IMR-90 (cell line): ENCODE measurements at regions not wholly inside any gene's neighbourhood (a gene's known extent, or its start where the extent isn't known, plus 50 kb on each side); places are given as distances from the start of the nearest gene placed in this dataset.

ENCODE experiments used
- ATAC-seq: fragments of 200-7000 bp; cut with Tn5 transposase; 2 replicates; pipeline ENCODE4 v1.9.1; 2020; ENCODE audit warnings: low read depth, mild to moderate bottlenecking, moderate library complexity
- BruUV-seq: library from RNA; stranded (reverse); fragments of 400-500 nt; replicated peaks from 2 replicates; lab custom pipeline; 2021; lab: Mats Ljungman, UMichigan
- CTCF ChIA-PET: fragments of 300-600 bp; formaldehyde crosslinking; extraction: SDS; loops from one replicate; lab custom pipeline; 2021; ENCODE audit warnings: antibody characterized with exemption; lab: Yijun Ruan, JAX
- POLR2A ChIA-PET: fragments of 300-600 bp; sonication (Branson Sonifier 250); formaldehyde crosslinking; loops from one replicate; lab custom pipeline; 2022; ENCODE audit warnings: antibody characterized with exemption; ENCODE audit not compliant: unreplicated experiment; lab: Charles Lee
- DNase-seq: peaks from one replicate; pipeline ENCODE4 v3.0.0; 2013
- H2AFZ ChIP-seq: replicated peaks from 2 replicates; pipeline ENCODE3; 2013; ENCODE audit warnings: low read length, mild to moderate bottlenecking; ENCODE audit not compliant: poor library complexity
- H2AK5ac ChIP-seq: 2 replicates; pipeline ENCODE4 v1.6.1; 2013; ENCODE audit warnings: low read depth, low read length, inconsistent platforms
- H2AK9ac ChIP-seq: replicated peaks from 2 replicates; pipeline ENCODE3; 2013; ENCODE audit warnings: mild to moderate bottlenecking, low read depth, low read length, moderate library complexity; ENCODE audit not compliant: poor library complexity
- H2BK120ac ChIP-seq: 2 replicates; pipeline ENCODE4 v1.6.1; 2013; ENCODE audit warnings: low read depth, low read length, inconsistent platforms
- H2BK15ac ChIP-seq: 3 replicates; pipeline ENCODE4 v1.6.1; 2013; ENCODE audit warnings: low read depth, low read length, inconsistent platforms
- H2BK20ac ChIP-seq: 2 replicates; pipeline ENCODE4 v1.6.1; 2013; ENCODE audit warnings: low read depth, mild to moderate bottlenecking, inconsistent platforms, low read length, moderate library complexity
- H2BK5ac ChIP-seq: 2 replicates; pipeline ENCODE4 v1.6.1; 2013; ENCODE audit warnings: mild to moderate bottlenecking, low read depth, low read length, inconsistent platforms; ENCODE audit not compliant: poor library complexity, severe bottlenecking
- H3K14ac ChIP-seq: replicated peaks from 2 replicates; pipeline ENCODE4 v1.6.1; 2013; ENCODE audit warnings: low read depth, low read length, inconsistent platforms
- H3K18ac ChIP-seq: 2 replicates; pipeline ENCODE4 v1.6.1; 2013; ENCODE audit warnings: low read depth, low read length, control low read depth
- H3K23ac ChIP-seq: 2 replicates; pipeline ENCODE4 v1.6.1; 2013; ENCODE audit warnings: low read depth, low read length, inconsistent platforms
- H3K27ac ChIP-seq: 2 replicates; pipeline ENCODE4 v1.5.1; 2013; ENCODE audit warnings: mild to moderate bottlenecking, control low read depth, low read length; ENCODE audit not compliant: insufficient read depth
- H3K27me3 ChIP-seq: 2 replicates; pipeline ENCODE4 v1.6.1; 2013; ENCODE audit warnings: low read length; ENCODE audit not compliant: control insufficient read depth, insufficient read depth
- H3K36me3 ChIP-seq: 2 replicates; pipeline ENCODE4 v1.6.1; 2013; ENCODE audit warnings: low read length, mixed read lengths; ENCODE audit not compliant: control insufficient read depth, insufficient read depth
- H3K4ac ChIP-seq: 2 replicates; pipeline ENCODE4 v1.6.1; 2013; ENCODE audit warnings: low read depth, low read length, inconsistent platforms
- H3K4me1 ChIP-seq: 2 replicates; pipeline ENCODE4 v1.6.1; 2013; ENCODE audit warnings: low read length, mixed read lengths; ENCODE audit not compliant: control insufficient read depth, insufficient read depth
- H3K4me2 ChIP-seq: 2 replicates; pipeline ENCODE4 v1.6.1; 2013; ENCODE audit warnings: low read depth, mild to moderate bottlenecking, control low read depth, low read length, moderate library complexity
- H3K4me3 ChIP-seq: 2 replicates; pipeline ENCODE4 v1.5.1; 2013; ENCODE audit warnings: low read depth, mild to moderate bottlenecking, control low read depth, low read length, moderate library complexity; ENCODE audit not compliant: insufficient read depth
- H3K56ac ChIP-seq: 2 replicates; pipeline ENCODE4 v1.6.1; 2013; ENCODE audit warnings: low read length, inconsistent platforms; ENCODE audit not compliant: insufficient read depth; ENCODE audit errors: extremely low read depth
- H3K79me1 ChIP-seq, 2 experiments: 2 replicates each; pipeline ENCODE4 v1.6.1; 2013; ENCODE audit warnings: low read length in 2 of 2, inconsistent platforms in 1 of 2, low read depth in 1 of 2
- H3K9ac ChIP-seq: 2 replicates; pipeline ENCODE4 v1.6.1; 2013; ENCODE audit warnings: low read depth, low read length, control low read depth
- H3K9me1 ChIP-seq: 2 replicates; pipeline ENCODE4 v1.6.1; 2013; ENCODE audit warnings: low read length, inconsistent platforms; ENCODE audit not compliant: insufficient read depth
- H3K9me3 ChIP-seq: 2 replicates; pipeline ENCODE4 v1.6.1; 2013; ENCODE audit warnings: low read length; ENCODE audit not compliant: control insufficient read depth, insufficient read depth
- H4K20me1 ChIP-seq: 2 replicates; pipeline ENCODE4 v1.6.1; 2013; ENCODE audit warnings: low read length, inconsistent platforms; ENCODE audit not compliant: insufficient read depth
- H4K5ac ChIP-seq: 2 replicates; pipeline ENCODE4 v1.6.1; 2013; ENCODE audit warnings: mild to moderate bottlenecking, low read depth, low read length, control low read depth
- H4K8ac ChIP-seq, 2 experiments: 2 replicates each; pipeline ENCODE4 v1.6.1; 2013; ENCODE audit warnings: low read depth in 2 of 2, low read length in 2 of 2, control low read depth in 1 of 2, inconsistent platforms in 1 of 2
- H4K91ac ChIP-seq: 2 replicates; pipeline ENCODE4 v1.6.1; 2013; ENCODE audit warnings: low read depth, low read length, inconsistent platforms; ENCODE audit not compliant: insufficient read depth
- BHLHE40 ChIP-seq: fragments of 150-350 bp; IDR thresholded peaks from 2 replicates; pipeline ENCODE4 v1.6.1; 2016; ENCODE audit warnings: mild to moderate bottlenecking, low read depth, low read length
- CHD1 ChIP-seq: IDR thresholded peaks from 2 replicates; pipeline ENCODE4 v1.6.1; 2012; ENCODE audit warnings: low read depth, low read length, improper control_type of control experiment
- FOS ChIP-seq: fragments of 150-350 bp; IDR thresholded peaks from 2 replicates; pipeline ENCODE4 v1.6.1; 2016; ENCODE audit warnings: low read depth, low read length
- NFE2L2 ChIP-seq: fragments of 150-350 bp; IDR thresholded peaks from 2 replicates; pipeline ENCODE4 v1.6.1; 2016; ENCODE audit warnings: low read depth, mild to moderate bottlenecking, low read length
- RAD21 ChIP-seq: IDR thresholded peaks from 2 replicates; pipeline ENCODE4 v1.6.1; 2012; ENCODE audit warnings: low read length, improper control_type of control experiment
- RCOR1 ChIP-seq: IDR thresholded peaks from 2 replicates; pipeline ENCODE4 v1.6.1; 2012; ENCODE audit warnings: mild to moderate bottlenecking, low read length, improper control_type of control experiment; ENCODE audit not compliant: insufficient replicate concordance
- WGBS, 2 experiments: methylation state at CpG; one replicate each; pipeline versions ENCODE4 v1.1.5 to v1.1.7; 2013; ENCODE audit warnings: missing lambda C conversion rate in 2 of 2; ENCODE audit not compliant: insufficient read length in 1 of 2; ENCODE audit errors: extremely low coverage in 2 of 2; 5-methylcytosine and 5-hydroxymethylcytosine counted together
- dilution Hi-C: fragments of 300-500 bp; cut with HindIII; formaldehyde crosslinking; loops from one replicate; pipeline ENCODE4 v1.14.3; 2018; ENCODE audit warnings: low sequenced_read_pairs; ENCODE audit not compliant: unreplicated experiment
- in situ Hi-C: fragments of 300-500 bp; cut with MboI; formaldehyde crosslinking; loops from 3 replicates; pipeline ENCODE4 v1.14.3; 2019; ENCODE audit warnings: low sequenced_read_pairs, inconsistent platforms, mixed read lengths
- intact Hi-C: fragments of 100-400 bp; cut with micrococcal nuclease; formaldehyde crosslinking; loops from 2 replicates; pipeline ENCODE4 v1.10.0; 2022
- TF ChIP-seq, protein P1 (sequence below): conservative IDR thresholded peaks from 2 replicates; pipeline ENCODE4 v1.5.1; 2012; ENCODE audit warnings: mild to moderate bottlenecking, low read depth, low read length, improper control_type of control experiment
- TF ChIP-seq, protein P2 (sequence below): fragments of 150-350 bp; IDR thresholded peaks from 2 replicates; pipeline ENCODE4 v1.6.1; 2016; ENCODE audit warnings: low read depth, mild to moderate bottlenecking, low read length, moderate library complexity, borderline replicate concordance

DNA sequence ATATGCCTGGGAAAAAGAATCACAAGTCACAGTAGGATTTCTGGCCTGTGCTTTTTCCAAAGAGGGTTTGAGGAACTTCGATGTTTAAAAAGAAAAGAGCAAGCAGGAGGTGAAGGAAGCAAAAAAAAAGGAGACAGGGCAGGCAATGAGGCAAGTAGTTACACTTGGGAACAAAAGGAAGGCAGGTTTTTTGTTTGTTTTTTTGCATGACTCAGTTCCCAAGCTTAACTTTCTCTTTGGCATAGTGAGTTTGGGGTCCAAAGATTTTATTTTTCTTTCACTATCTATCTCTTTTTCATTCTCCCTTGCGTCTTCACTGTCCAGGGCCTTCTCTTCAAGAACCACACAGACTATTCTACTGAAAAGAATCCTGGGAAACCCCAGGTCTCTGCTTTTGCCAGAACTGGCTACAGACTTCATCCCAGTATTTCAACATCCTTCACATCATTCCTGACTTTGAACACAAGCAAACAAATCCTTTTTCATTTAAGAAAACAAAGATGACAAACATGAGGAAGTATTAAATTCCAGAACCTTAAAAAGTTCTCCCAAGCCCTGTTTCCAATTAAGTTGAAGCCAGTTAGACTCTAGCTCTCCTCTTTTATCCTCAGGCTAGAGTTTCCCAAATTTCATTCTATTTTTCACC is 210.7 kb upstream of the RND3 start:
- Histone ChIP-seq H3K9me1 (no peaks in the 10 kb centered on the region), H4K8ac (peak overlapping the region in 1 of 2 experiments; percentile 67; a peak in 2 of 4 replicates), H2BK120ac (peak overlapping the region; percentile 69), H4K5ac (peak overlapping the region; percentile 89), H3K56ac (no peak overlapping the region; the same call in 1 of the 2 replicates), H2AFZ (no peak overlapping the region), H2BK15ac (peak overlapping the region; percentile 68; the same call in 1 of the 3 replicates), H3K36me3 (no peaks in the 10 kb centered on the region), H3K9me3 (no peaks in the 10 kb centered on the region), H2BK20ac (peak overlapping the region; percentile 73), H3K27ac (peak overlapping the region; percentile 60; the same call in 1 of the 2 replicates), H3K4me1 (peaks cover 5% of the 10 kb centered on the region), H3K23ac (peak overlapping the region; percentile 15; the same call in 1 of the 2 replicates), H3K4me2 (no peak overlapping the region; the same call in 1 of the 2 replicates), H4K91ac (peak overlapping the region; percentile 40; the same call in 1 of the 2 replicates), H3K79me1 (no peaks in the 10 kb centered on the region), H3K14ac (peak overlapping the region; percentile 84), H4K20me1 (no peaks in the 10 kb centered on the region), H3K18ac (peak overlapping the region; percentile 90), H3K4ac (peak overlapping the region; percentile 76; the same call in 1 of the 2 replicates), H3K9ac (no peak overlapping the region), H3K4me3 (no peak overlapping the region), H3K27me3 (no peaks in the 10 kb centered on the region), H2BK5ac (peak overlapping the region; percentile 58), H2AK9ac (no peak overlapping the region), H2AK5ac (no peak overlapping the region)
- in situ Hi-C loops: no loop called here
- no CpG with 5 or more reads among the region's 2 CpGs for WGBS, 2 experiments
- no peak for TF ChIP-seq BHLHE40
- no peak for TF ChIP-seq FOS
- no peak for TF ChIP-seq RAD21
- no peak for TF ChIP-seq NFE2L2
- no peak for TF ChIP-seq RCOR1
- no peak for TF ChIP-seq CHD1
- TF ChIP-seq, protein P1, sequence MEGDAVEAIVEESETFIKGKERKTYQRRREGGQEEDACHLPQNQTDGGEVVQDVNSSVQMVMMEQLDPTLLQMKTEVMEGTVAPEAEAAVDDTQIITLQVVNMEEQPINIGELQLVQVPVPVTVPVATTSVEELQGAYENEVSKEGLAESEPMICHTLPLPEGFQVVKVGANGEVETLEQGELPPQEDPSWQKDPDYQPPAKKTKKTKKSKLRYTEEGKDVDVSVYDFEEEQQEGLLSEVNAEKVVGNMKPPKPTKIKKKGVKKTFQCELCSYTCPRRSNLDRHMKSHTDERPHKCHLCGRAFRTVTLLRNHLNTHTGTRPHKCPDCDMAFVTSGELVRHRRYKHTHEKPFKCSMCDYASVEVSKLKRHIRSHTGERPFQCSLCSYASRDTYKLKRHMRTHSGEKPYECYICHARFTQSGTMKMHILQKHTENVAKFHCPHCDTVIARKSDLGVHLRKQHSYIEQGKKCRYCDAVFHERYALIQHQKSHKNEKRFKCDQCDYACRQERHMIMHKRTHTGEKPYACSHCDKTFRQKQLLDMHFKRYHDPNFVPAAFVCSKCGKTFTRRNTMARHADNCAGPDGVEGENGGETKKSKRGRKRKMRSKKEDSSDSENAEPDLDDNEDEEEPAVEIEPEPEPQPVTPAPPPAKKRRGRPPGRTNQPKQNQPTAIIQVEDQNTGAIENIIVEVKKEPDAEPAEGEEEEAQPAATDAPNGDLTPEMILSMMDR: no peak
- TF ChIP-seq, protein P2, sequence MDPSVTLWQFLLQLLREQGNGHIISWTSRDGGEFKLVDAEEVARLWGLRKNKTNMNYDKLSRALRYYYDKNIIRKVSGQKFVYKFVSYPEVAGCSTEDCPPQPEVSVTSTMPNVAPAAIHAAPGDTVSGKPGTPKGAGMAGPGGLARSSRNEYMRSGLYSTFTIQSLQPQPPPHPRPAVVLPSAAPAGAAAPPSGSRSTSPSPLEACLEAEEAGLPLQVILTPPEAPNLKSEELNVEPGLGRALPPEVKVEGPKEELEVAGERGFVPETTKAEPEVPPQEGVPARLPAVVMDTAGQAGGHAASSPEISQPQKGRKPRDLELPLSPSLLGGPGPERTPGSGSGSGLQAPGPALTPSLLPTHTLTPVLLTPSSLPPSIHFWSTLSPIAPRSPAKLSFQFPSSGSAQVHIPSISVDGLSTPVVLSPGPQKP: no peak
- dilution Hi-C loops: no loop called here
- intact Hi-C loops: no loop called here
- CTCF ChIA-PET: interaction anchor here (1.0 kb wide), 1 partner anchor 9 kb away, joined by 3 read pairs; no protein-coding TSS in a partner anchor
- ATAC-seq (peak; percentile 76), DNase-seq (peak; percentile 58)
- POLR2A ChIA-PET: no interaction called here
- no TSS peak for BruUV-seq
